ENCODE measurements at regions not wholly inside any gene's neighbourhood (a gene's known extent, or its start where the extent isn't known, plus 50 kb on each side); places are given as distances from the start of the nearest gene placed in this dataset.
A peak's percentile ranks its signal among the peaks of the same experiment; 100 is the strongest.

DNA sequence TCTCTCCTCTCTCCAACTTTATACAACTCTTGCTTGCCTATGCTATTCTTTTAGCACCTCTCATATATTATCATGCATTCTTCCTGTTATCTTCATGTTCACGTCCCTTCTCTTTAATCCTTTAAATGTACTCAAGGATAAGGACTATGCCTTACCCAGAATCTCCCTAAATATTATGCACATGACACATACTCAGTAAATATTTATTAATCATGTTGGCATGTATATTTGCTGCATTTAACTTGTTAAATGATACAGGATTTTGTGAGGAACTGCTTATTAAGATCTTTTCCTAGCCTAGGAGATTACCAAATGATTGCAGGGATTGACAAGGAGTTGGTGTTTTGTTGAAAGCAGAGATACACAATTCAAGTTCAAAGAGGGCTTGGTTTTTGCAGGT, 109.4 kb downstream of the RGS2 start:
- Histone ChIP-seq H3K4me3 (ENCODE audit: insufficient read depth, low read depth, low read length) (no peak overlapping the region), H3K27me3 (ENCODE audit: control insufficient read depth, insufficient read depth, low read length, poor library complexity, severe bottlenecking) (no peaks in the 10 kb centered on the region), H3K9me3 (ENCODE audit: control insufficient read depth, low read length) (no peaks in the 10 kb centered on the region), H3K4me1 (ENCODE audit: control insufficient read depth, insufficient read depth, low read length) (no peaks in the 10 kb centered on the region), H3K36me3 (ENCODE audit: control insufficient read depth, insufficient read depth, low read length) (no peaks in the 10 kb centered on the region), H3K27ac (ENCODE audit: insufficient read depth, low read depth, low read length, poor library complexity, severe bottlenecking) (no peak overlapping the region)
- WGBS, 2 experiments: 95 to 100% methylated on average over 1 of the region's 1 CpG

DNA sequence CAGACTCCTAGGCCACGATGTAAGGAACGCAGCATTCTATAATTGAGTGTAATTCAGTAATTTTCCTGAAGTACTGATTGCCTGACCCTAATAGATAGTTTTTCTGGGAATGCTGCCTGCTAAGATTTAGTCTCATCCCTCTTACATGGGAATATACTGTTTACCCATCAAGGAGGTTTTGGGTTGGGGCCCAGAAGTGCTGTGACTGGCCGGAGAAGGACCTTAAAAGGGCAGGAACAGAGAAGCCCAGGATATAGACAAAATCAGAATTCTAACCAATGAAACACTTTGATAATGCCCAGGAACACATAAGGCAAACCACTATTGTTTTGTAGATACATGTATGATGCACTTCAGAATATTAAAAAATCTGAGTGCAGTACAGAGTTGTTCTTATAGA, 111.6 kb downstream of the RGS2 start:
- H3K9me3 ChIP-seq (ENCODE audit: control insufficient read depth, low read length): no peaks in the 10 kb centered on the region
- H3K4me3 ChIP-seq (ENCODE audit: insufficient read depth, low read depth, low read length): no peak overlapping the region
- H3K27me3 ChIP-seq (ENCODE audit: control insufficient read depth, insufficient read depth, low read length, poor library complexity, severe bottlenecking): no peaks in the 10 kb centered on the region
- H3K27ac ChIP-seq (ENCODE audit: insufficient read depth, low read depth, low read length, poor library complexity, severe bottlenecking): no peak overlapping the region
- H3K4me1 ChIP-seq (ENCODE audit: control insufficient read depth, insufficient read depth, low read length): no peaks in the 10 kb centered on the region
- WGBS, 2 experiments: 94 to 96% methylated on average over 2 to 3 of the region's 3 CpGs
- H3K36me3 ChIP-seq (ENCODE audit: control insufficient read depth, insufficient read depth, low read length): no peaks in the 10 kb centered on the region

GRCh38 chr1:192925609-192926008, 116.8 kb downstream of the RGS2 start:
- 88 to 89% methylated on average over 4 of the region's 4 CpGs for WGBS, 2 experiments

DNA sequence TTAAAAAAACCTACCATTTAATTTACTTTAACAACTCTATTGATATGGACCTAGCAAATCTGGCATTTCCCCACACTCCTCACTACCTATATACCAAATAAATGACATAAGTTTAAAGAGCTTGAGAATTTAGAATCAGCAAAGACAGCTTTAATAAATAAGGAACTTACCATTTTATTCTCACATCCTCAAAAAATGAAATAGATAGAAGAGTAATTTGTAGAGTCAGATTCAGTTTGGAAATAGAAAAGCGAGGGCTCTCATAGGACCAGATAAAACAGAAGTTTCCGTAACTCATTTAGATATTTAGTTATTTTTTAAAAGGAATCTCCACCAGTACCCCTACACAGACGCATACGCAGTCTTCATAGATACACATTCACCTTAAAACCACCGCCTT, 117.9 kb downstream of the RGS2 start:
- Histone ChIP-seq H3K36me3 (ENCODE audit: control insufficient read depth, insufficient read depth, low read length) (no peaks in the 10 kb centered on the region), H3K27ac (ENCODE audit: insufficient read depth, low read depth, low read length, poor library complexity, severe bottlenecking) (no peak overlapping the region), H3K4me1 (ENCODE audit: control insufficient read depth, insufficient read depth, low read length) (peaks cover 6% of the 10 kb centered on the region), H3K4me3 (ENCODE audit: insufficient read depth, low read depth, low read length) (no peak overlapping the region), H3K9me3 (ENCODE audit: control insufficient read depth, low read length) (no peaks in the 10 kb centered on the region), H3K27me3 (ENCODE audit: control insufficient read depth, insufficient read depth, low read length, poor library complexity, severe bottlenecking) (no peaks in the 10 kb centered on the region)
- 83 to 93% methylated on average over 1 to 4 of the region's 5 CpGs for WGBS, 2 experiments

More at GRCh38 chr1:192925609-192926008, 116.8 kb downstream of the RGS2 start:
- no peaks in the 10 kb centered on the region for H3K36me3 ChIP-seq (ENCODE audit: control insufficient read depth, insufficient read depth, low read length)
- no peak overlapping the region for H3K4me3 ChIP-seq (ENCODE audit: insufficient read depth, low read depth, low read length)
- H3K27me3 ChIP-seq (ENCODE audit: control insufficient read depth, insufficient read depth, low read length, poor library complexity, severe bottlenecking): no peaks in the 10 kb centered on the region
- no peak overlapping the region for H3K27ac ChIP-seq (ENCODE audit: insufficient read depth, low read depth, low read length, poor library complexity, severe bottlenecking)
- H3K9me3 ChIP-seq (ENCODE audit: control insufficient read depth, low read length): no peaks in the 10 kb centered on the region
- H3K4me1 ChIP-seq (ENCODE audit: control insufficient read depth, insufficient read depth, low read length): peaks cover 6% of the 10 kb centered on the region

DNA sequence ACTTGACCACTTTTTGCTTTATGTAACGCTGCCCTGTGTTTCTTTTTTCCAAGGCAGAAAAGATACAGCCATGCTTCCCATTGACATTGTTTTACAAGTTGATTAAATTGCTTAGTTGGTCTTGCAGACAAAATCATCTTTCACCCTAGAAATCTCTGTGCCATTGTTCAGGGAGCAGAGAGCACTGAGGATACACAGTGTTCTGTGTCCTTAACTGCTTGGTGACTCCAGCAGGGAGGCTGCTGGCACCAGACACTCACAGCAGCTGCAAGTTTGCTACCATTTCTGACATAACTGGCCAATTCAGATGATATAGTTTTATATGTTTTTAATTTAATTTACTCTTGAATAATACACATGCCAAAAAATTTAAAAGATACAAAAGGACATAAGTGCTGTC, 118.7 kb downstream of the RGS2 start:
- Histone ChIP-seq H3K4me1 (ENCODE audit: control insufficient read depth, insufficient read depth, low read length) (peaks cover 6% of the 10 kb centered on the region), H3K4me3 (ENCODE audit: insufficient read depth, low read depth, low read length) (no peak overlapping the region), H3K36me3 (ENCODE audit: control insufficient read depth, insufficient read depth, low read length) (no peaks in the 10 kb centered on the region), H3K9me3 (ENCODE audit: control insufficient read depth, low read length) (no peaks in the 10 kb centered on the region), H3K27ac (ENCODE audit: insufficient read depth, low read depth, low read length, poor library complexity, severe bottlenecking) (no peak overlapping the region), H3K27me3 (ENCODE audit: control insufficient read depth, insufficient read depth, low read length, poor library complexity, severe bottlenecking) (no peaks in the 10 kb centered on the region)
- WGBS, 2 experiments: 91 to 100% methylated on average over 1 of the region's 1 CpG

DNA sequence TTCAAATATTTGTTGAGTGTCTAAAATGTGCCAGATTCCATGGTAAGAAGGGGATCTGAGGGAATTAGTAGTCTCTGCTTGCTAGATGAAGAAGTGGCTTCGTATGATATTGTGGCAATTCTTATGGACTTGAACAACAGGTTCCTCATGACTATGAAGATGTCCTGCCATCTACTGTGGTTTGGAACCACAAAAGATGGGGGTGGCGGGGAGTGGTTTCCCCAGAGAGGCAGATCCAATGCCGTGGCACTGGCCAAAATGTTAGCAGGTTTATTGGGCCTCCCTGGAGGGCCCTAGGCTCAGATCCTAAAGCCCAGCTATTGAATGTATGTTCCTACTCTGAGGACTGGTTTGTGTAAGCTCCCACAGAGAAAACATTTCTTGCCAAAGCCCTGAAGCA, 120.8 kb downstream of the RGS2 start:
- peak overlapping the region; percentile 50 for H3K27ac ChIP-seq (ENCODE audit: insufficient read depth, low read depth, low read length, poor library complexity, severe bottlenecking)
- H3K27me3 ChIP-seq (ENCODE audit: control insufficient read depth, insufficient read depth, low read length, poor library complexity, severe bottlenecking): no peaks in the 10 kb centered on the region
- no peaks in the 10 kb centered on the region for H3K36me3 ChIP-seq (ENCODE audit: control insufficient read depth, insufficient read depth, low read length)
- peaks cover 6% of the 10 kb centered on the region for H3K4me1 ChIP-seq (ENCODE audit: control insufficient read depth, insufficient read depth, low read length)
- H3K4me3 ChIP-seq (ENCODE audit: insufficient read depth, low read depth, low read length): no peak overlapping the region
- WGBS, 2 experiments: 91 to 95% methylated on average over 3 of the region's 3 CpGs
- H3K9me3 ChIP-seq (ENCODE audit: control insufficient read depth, low read length): no peaks in the 10 kb centered on the region

DNA sequence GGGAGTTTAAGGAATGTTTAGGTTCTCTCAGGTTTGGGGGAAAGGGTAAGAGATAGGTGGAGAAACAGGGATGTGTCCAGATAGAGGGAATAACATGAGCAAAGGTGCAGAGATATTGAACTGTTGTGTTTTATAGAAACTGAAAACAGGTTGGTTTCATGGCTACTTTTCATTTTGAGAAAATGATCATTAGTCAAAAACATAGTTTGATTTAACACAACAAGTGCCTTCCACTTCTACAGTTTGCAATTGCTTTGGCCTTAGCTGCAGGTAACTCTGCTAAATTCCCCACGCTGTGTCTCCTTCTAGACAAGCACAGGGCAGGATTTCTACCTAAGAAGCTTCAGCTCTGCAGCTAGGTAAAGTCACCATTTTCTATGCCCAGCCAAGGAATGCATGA, 124.9 kb downstream of the RGS2 start:
- WGBS, 2 experiments: 89% methylated on average over 1 of the region's 1 CpG

GRCh38 chr1:192936313-192937018, 122.7 kb downstream of the UCHL5 start:
- H3K36me3 ChIP-seq (ENCODE audit: control insufficient read depth, insufficient read depth, low read length): no peaks in the 10 kb centered on the region
- no peaks in the 10 kb centered on the region for H3K27me3 ChIP-seq (ENCODE audit: control insufficient read depth, insufficient read depth, low read length, poor library complexity, severe bottlenecking)
- 80 to 100% methylated on average over 1 of the region's 1 CpG for WGBS, 2 experiments
- H3K27ac ChIP-seq (ENCODE audit: insufficient read depth, low read depth, low read length, poor library complexity, severe bottlenecking): no peak overlapping the region
- H3K9me3 ChIP-seq (ENCODE audit: control insufficient read depth, low read length): no peaks in the 10 kb centered on the region
- no peak overlapping the region for H3K4me3 ChIP-seq (ENCODE audit: insufficient read depth, low read depth, low read length)
- no peaks in the 10 kb centered on the region for H3K4me1 ChIP-seq (ENCODE audit: control insufficient read depth, insufficient read depth, low read length)

More for the DNA sequence above, 124.9 kb downstream of the RGS2 start:
- H3K9me3 ChIP-seq (ENCODE audit: control insufficient read depth, low read length): no peaks in the 10 kb centered on the region
- no peaks in the 10 kb centered on the region for H3K36me3 ChIP-seq (ENCODE audit: control insufficient read depth, insufficient read depth, low read length)
- H3K4me1 ChIP-seq (ENCODE audit: control insufficient read depth, insufficient read depth, low read length): peaks cover 6% of the 10 kb centered on the region
- no peaks in the 10 kb centered on the region for H3K27me3 ChIP-seq (ENCODE audit: control insufficient read depth, insufficient read depth, low read length, poor library complexity, severe bottlenecking)
- H3K4me3 ChIP-seq (ENCODE audit: insufficient read depth, low read depth, low read length): no peak overlapping the region
- H3K27ac ChIP-seq (ENCODE audit: insufficient read depth, low read depth, low read length, poor library complexity, severe bottlenecking): no peak overlapping the region

DNA sequence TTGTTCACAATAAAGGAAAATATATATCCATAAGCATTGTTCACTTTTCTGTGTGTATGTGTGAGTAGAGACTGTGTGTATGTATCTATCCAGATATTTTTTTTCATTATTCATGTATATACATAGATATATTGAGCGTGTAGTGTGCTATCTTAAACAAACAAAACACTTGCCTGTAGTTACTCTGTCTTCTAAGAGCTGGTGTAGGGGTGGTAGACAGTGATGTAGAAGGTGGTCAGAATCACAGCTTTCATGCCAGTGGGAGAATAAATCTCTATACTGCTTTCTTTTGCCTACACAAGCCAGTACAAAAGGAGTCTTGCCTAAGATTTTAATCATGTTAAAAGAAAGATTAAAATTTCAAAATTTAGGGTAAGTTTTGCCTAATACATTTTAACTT, 122.0 kb downstream of the UCHL5 start:
- Histone ChIP-seq H3K27ac (ENCODE audit: insufficient read depth, low read depth, low read length, poor library complexity, severe bottlenecking) (no peak overlapping the region), H3K9me3 (ENCODE audit: control insufficient read depth, low read length) (no peaks in the 10 kb centered on the region), H3K4me3 (ENCODE audit: insufficient read depth, low read depth, low read length) (no peak overlapping the region), H3K27me3 (ENCODE audit: control insufficient read depth, insufficient read depth, low read length, poor library complexity, severe bottlenecking) (no peaks in the 10 kb centered on the region), H3K36me3 (ENCODE audit: control insufficient read depth, insufficient read depth, low read length) (no peaks in the 10 kb centered on the region), H3K4me1 (ENCODE audit: control insufficient read depth, insufficient read depth, low read length) (no peaks in the 10 kb centered on the region)
- 80% methylated on average over 1 of the region's 1 CpG; no CpG with 5 or more reads in 1 of the 2 experiments for WGBS, 2 experiments

DNA sequence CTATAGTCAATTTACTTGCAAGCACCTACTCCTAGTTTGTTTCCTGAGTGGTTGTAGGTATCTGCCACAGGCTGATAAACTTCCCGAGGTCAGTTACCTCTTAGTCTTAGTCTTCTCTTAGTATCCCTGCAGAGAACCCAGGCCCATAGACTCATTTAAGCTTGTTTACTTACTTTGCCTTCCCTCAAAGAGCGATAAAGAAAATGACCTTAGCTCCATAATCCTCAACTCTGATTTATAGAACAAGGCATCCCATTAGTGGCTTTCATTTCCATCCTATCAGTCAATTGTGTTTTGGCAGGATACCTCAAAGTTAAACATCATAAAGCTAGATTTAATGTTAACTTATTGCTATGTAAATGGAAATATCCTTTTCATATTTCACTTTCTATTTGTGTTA, 119.7 kb downstream of the UCHL5 start:
- no peaks in the 10 kb centered on the region for H3K27me3 ChIP-seq (ENCODE audit: control insufficient read depth, insufficient read depth, low read length, poor library complexity, severe bottlenecking)
- no peaks in the 10 kb centered on the region for H3K9me3 ChIP-seq (ENCODE audit: control insufficient read depth, low read length)
- H3K36me3 ChIP-seq (ENCODE audit: control insufficient read depth, insufficient read depth, low read length): no peaks in the 10 kb centered on the region
- WGBS, 2 experiments: 82 to 91% methylated on average over 2 of the region's 2 CpGs
- H3K4me1 ChIP-seq (ENCODE audit: control insufficient read depth, insufficient read depth, low read length): no peaks in the 10 kb centered on the region
- no peak overlapping the region for H3K4me3 ChIP-seq (ENCODE audit: insufficient read depth, low read depth, low read length)
- H3K27ac ChIP-seq (ENCODE audit: insufficient read depth, low read depth, low read length, poor library complexity, severe bottlenecking): no peak overlapping the region

GRCh38 chr1:192940658-192941057, 118.5 kb downstream of the UCHL5 start:
- no peak overlapping the region for H3K27ac ChIP-seq (ENCODE audit: insufficient read depth, low read depth, low read length, poor library complexity, severe bottlenecking)
- H3K36me3 ChIP-seq (ENCODE audit: control insufficient read depth, insufficient read depth, low read length): no peaks in the 10 kb centered on the region
- H3K27me3 ChIP-seq (ENCODE audit: control insufficient read depth, insufficient read depth, low read length, poor library complexity, severe bottlenecking): no peaks in the 10 kb centered on the region
- H3K4me3 ChIP-seq (ENCODE audit: insufficient read depth, low read depth, low read length): no peak overlapping the region
- no peaks in the 10 kb centered on the region for H3K9me3 ChIP-seq (ENCODE audit: control insufficient read depth, low read length)
- no peaks in the 10 kb centered on the region for H3K4me1 ChIP-seq (ENCODE audit: control insufficient read depth, insufficient read depth, low read length)

Measured in ectodermal cell (in vitro differentiated cells).